ENCODE measurements at regions not wholly inside any gene's neighbourhood (a gene's known extent, or its start where the extent isn't known, plus 50 kb on each side); places are given as distances from the start of the nearest gene placed in this dataset.

GRCh38 chr16:25340973-25341372 lies 83.3 kb upstream of the ZKSCAN2 start:
- intact Hi-C loops (cut with micrococcal nuclease): no loop called here
- CTCF ChIA-PET: no interaction called here
- dilution Hi-C loops (cut with MboI; ENCODE audit: extremely low pct_ligation_motif_present, low sequenced_read_pairs): no loop called here
- no peaks in the 10 kb centered on the region for H3K9me1 ChIP-seq (replicated peaks; ENCODE audit: control insufficient read depth, extremely low read depth, insufficient read depth, low read length)
- POLR2A ChIA-PET: no interaction called here
- FAIRE-seq: no peak
- no peak overlapping the region for H3K4me2 ChIP-seq (ENCODE audit: insufficient read depth, low read length)
- no peak overlapping the region for H2AFZ ChIP-seq (ENCODE audit: low read depth, low read length)
- H3K36me3 ChIP-seq (ENCODE audit: control insufficient read depth in 2 of 2, extremely low read depth in 1 of 2, insufficient read depth in 2 of 2, low read length in 2 of 2): no peaks in the 10 kb centered on the region
- no peaks in the 10 kb centered on the region for H3K79me2 ChIP-seq (ENCODE audit: control insufficient read depth, insufficient read depth, low read length)
- H4K20me1 ChIP-seq (replicated peaks; ENCODE audit: control insufficient read depth, extremely low read depth, insufficient read depth, low read length): no peaks in the 10 kb centered on the region
- H3K27ac ChIP-seq (ENCODE audit: insufficient read depth, low read depth, low read length): no peak overlapping the region
- H3K4me1 ChIP-seq (ENCODE audit: control insufficient read depth, extremely low read depth, insufficient read depth, low read length): no peaks in the 10 kb centered on the region
- DNase-seq (ENCODE audit: low read depth, low spot score): no peak
- H3K4me3 ChIP-seq (replicated peaks in 1 of 3; ENCODE audit: insufficient read depth in 1 of 3, low read depth in 1 of 3, low read length in 3 of 3): no peak overlapping the region
- no peaks in the 10 kb centered on the region for H3K9me3 ChIP-seq (replicated peaks; ENCODE audit: control insufficient read depth, insufficient read depth, low read length)
- BruUV-seq (replicated peaks): no TSS peak
- TF ChIP-seq POLR2AphosphoS5 (IDR thresholded peaks at IDR 0.05; ENCODE audit: insufficient read depth, low read depth, low read length) (no peak), POLR2A (IDR thresholded peaks at IDR 0.05; ENCODE audit: low read depth, low read length) (no peak), JUN (IDR thresholded peaks at IDR 0.05; ENCODE audit: borderline replicate concordance, insufficient read depth, insufficient read length, low read depth) (no peak), GATA2 (IDR thresholded peaks at IDR 0.05; ENCODE audit: insufficient read depth, insufficient read length, low read depth, low read length) (no peak), FOS (IDR thresholded peaks at IDR 0.05; ENCODE audit: borderline replicate concordance, insufficient read depth, low read length) (no peak), EZH2 (IDR thresholded peaks at IDR 0.05; ENCODE audit: borderline replicate concordance, low read depth, low read length, severe bottlenecking) (no peak), MYC (IDR thresholded peaks at IDR 0.05; ENCODE audit: low read depth, low read length) (no peak)
- TF ChIP-seq, protein P1, sequence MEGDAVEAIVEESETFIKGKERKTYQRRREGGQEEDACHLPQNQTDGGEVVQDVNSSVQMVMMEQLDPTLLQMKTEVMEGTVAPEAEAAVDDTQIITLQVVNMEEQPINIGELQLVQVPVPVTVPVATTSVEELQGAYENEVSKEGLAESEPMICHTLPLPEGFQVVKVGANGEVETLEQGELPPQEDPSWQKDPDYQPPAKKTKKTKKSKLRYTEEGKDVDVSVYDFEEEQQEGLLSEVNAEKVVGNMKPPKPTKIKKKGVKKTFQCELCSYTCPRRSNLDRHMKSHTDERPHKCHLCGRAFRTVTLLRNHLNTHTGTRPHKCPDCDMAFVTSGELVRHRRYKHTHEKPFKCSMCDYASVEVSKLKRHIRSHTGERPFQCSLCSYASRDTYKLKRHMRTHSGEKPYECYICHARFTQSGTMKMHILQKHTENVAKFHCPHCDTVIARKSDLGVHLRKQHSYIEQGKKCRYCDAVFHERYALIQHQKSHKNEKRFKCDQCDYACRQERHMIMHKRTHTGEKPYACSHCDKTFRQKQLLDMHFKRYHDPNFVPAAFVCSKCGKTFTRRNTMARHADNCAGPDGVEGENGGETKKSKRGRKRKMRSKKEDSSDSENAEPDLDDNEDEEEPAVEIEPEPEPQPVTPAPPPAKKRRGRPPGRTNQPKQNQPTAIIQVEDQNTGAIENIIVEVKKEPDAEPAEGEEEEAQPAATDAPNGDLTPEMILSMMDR (IDR thresholded peaks at IDR 0.05; ENCODE audit: extremely low read depth in 1 of 2, insufficient read depth in 1 of 2, low read depth in 1 of 2, low read length in 2 of 2): no peak
- TF ChIP-seq, protein P2, sequence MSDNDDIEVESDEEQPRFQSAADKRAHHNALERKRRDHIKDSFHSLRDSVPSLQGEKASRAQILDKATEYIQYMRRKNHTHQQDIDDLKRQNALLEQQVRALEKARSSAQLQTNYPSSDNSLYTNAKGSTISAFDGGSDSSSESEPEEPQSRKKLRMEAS (IDR thresholded peaks at IDR 0.05; ENCODE audit: insufficient read depth, insufficient read length): no peak
- no peak overlapping the region for H3K9ac ChIP-seq (replicated peaks; ENCODE audit: extremely low read depth, insufficient read depth, low read length)
- H3K27me3 ChIP-seq (ENCODE audit: control insufficient read depth in 2 of 2, insufficient read depth in 2 of 2, low read length in 2 of 2): no peaks in the 10 kb centered on the region
